Right cardiac atrium (tissue), 5 donors: ENCODE measurements at regions not wholly inside any gene's neighbourhood (a gene's known extent, or its start where the extent isn't known, plus 50 kb on each side); places are given as distances from the start of the nearest gene placed in this dataset.
"Not testable (repeated sequence)": the region's sequence is repeated elsewhere in the genome, so short reads cannot be mapped to it uniquely, and the experiment has no call there.

Source experiments
- ATAC-seq, 2 donors: fragments of 200-7000 bp; cut with Tn5 transposase; one replicate each; pipeline versions ENCODE4 v1.8.0 to v1.9.1; 2020; ENCODE audit warnings: moderate library complexity in 2 of 2, mild to moderate bottlenecking in 1 of 2
- DNase-seq, 3 donors: peaks; one replicate each; pipeline ENCODE4 v3.0.0-alpha.2; 2020
- H3K27ac ChIP-seq: one replicate; pipeline ENCODE4 v1.5.1; 2013; ENCODE audit warnings: mild to moderate bottlenecking, low read length, control low read depth, moderate library complexity
- H3K27me3 ChIP-seq: one replicate; pipeline ENCODE4 v1.6.1; 2013; ENCODE audit not compliant: control insufficient read depth, insufficient read depth
- H3K4me1 ChIP-seq: one replicate; pipeline ENCODE4 v1.6.1; 2013; ENCODE audit warnings: low read length; ENCODE audit not compliant: control insufficient read depth, insufficient read depth
- H3K4me3 ChIP-seq: one replicate; pipeline ENCODE4 v1.5.1; 2013; ENCODE audit warnings: low read length, control low read depth
- H3K9me3 ChIP-seq: one replicate; pipeline ENCODE4 v1.6.1; 2013; ENCODE audit warnings: low read length; ENCODE audit not compliant: control insufficient read depth
- WGBS: extraction: QIAGEN DNeasy Blood & Tissue Kit; methylation state at CpG from one replicate; pipeline ENCODE4 v1.1.7; 2013; 5-methylcytosine and 5-hydroxymethylcytosine counted together
- intact Hi-C, 4 donors: fragments of 100-400 bp; cut with DNase I; formaldehyde crosslinking; loops; one replicate each; pipeline versions ENCODE4 v1.11.0 to v1.14.0; 2022 to 2023
- donor health status: healthy with polysubstance abuse.
- donor health status: DM: no; HTN: yes; CAD: no.
- donor health status: DM: no; HTN: no; CAD: no.
- donor health status: DM: no; HTN: yes; CAD: no; lungs with severe emphysema.
- donor health status: DM: yes; HTN: yes; CAD: no.

DNA sequence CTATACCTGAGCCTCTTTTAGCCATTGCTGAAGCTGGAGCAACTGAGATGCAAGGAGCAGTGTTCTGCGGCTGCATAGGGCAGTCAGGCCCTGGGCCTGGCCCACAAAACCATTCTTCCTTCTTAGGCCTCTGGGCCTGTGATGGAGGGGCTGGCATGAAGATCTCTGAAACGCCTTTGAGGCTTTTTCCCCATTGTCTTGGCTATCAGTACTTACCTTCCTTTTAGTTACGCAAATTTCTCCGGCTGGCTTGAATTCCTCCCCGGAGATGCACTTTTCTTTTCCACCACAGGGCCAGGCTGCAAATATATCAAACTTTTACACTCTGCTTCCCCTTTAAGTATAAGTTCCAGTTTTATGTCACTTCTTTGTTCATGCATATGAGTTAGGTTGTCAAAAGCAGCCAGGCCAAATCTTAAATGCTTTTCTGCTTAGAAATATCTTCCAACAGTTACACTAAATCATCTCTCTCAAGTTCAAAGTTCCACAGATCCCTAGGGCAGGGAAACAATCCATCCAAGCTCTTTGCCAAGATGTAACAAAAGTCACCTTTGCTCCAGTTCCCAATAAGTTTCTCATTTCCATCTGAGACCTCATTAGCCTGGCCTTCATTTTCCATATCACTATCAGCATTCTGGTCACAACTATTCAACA is 194.4 kb upstream of the PCDH7 start:
- H3K27ac ChIP-seq = no peak overlapping the region
- H3K4me1 ChIP-seq = no peaks in the 10 kb centered on the region
- no peak for ATAC-seq
- H3K27me3 ChIP-seq = no peaks in the 10 kb centered on the region
- WGBS = 83% methylated on average over 5 of the region's 5 CpGs
- H3K4me3 ChIP-seq = no peak overlapping the region
- intact Hi-C loops = no loop called here
- DNase-seq = no peak
- H3K9me3 ChIP-seq = no peaks in the 10 kb centered on the region

DNA sequence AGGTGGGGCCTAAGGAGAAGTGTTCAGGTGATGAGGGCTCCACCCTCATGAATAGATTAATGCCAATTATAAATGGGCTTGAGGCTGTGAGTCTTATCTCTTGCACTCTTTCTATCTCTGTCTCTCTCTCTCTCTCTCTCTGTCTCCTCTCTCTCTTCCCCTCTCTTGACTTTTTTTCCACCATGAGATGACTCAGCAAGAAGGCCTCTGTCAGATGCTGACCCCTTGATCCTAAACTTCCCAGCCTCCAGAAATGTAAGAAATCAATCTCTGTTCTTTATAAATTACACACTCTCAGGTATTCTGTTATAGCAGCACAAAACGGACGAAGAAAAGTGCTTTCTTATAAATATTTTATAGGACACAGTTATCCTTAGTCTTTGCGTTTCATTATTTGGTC is 184.9 kb upstream of the PCDH7 start:
- ATAC-seq = no peak
- WGBS = 91% methylated on average over 3 of the region's 3 CpGs
- intact Hi-C loops = no loop called here

DNA sequence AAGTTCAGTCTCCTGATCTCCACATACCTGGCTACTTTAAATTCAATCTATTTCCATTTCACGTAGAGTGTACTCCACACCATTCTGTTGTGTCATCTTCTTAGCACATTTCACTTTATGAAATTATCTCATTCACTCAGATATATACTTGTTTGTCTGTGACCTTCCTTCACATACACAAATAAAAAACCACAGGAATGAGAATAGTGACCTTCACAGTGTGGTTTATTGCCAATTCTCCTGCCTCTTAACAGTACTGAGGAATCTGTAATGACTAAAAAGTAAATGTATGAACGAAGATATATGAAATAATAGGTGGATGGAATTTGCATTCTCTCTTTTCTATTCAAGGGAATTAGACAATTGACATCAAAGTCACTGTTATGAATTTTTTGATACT is 183.9 kb upstream of the PCDH7 start:
- no peak for DNase-seq
- Histone ChIP-seq H3K4me3 (no peak overlapping the region), H3K27ac (no peak overlapping the region), H3K4me1 (no peaks in the 10 kb centered on the region), H3K9me3 (no peaks in the 10 kb centered on the region), H3K27me3 (no peaks in the 10 kb centered on the region)
- 72% methylated on average over 2 of the region's 2 CpGs for WGBS
- intact Hi-C loops = no loop called here
- no peak for ATAC-seq

More for the DNA sequence above, 184.9 kb upstream of the PCDH7 start:
- H3K4me3 ChIP-seq = no peak overlapping the region
- H3K27ac ChIP-seq = no peak overlapping the region
- H3K9me3 ChIP-seq = no peaks in the 10 kb centered on the region
- no peak for DNase-seq
- no peaks in the 10 kb centered on the region for H3K27me3 ChIP-seq
- no peaks in the 10 kb centered on the region for H3K4me1 ChIP-seq

DNA sequence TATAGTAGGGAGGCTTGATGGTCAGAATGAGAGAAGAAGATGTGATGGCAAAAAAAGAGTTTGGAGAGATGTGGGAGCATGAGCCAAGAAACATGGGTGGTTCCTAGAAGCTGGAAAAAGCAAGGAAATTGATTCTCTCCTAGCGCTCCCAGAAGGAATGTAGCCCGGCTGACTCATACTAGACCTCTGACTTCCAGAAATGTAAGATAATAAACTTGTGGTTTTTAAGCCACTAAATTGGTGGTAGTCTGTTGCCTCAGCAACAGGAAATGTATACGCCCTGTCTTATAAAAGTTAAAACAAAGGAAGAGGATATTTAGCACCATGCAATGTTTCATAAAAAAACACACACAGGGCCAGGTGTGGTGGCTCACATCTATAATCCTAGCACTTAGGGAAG is 182.7 kb upstream of the PCDH7 start:
- WGBS = 35% methylated on average over 3 of the region's 3 CpGs
- H3K27ac ChIP-seq = no peak overlapping the region
- intact Hi-C loops = no loop called here
- DNase-seq (no peak), ATAC-seq (peak in 1 of 2 donors; percentile 96)
- no peaks in the 10 kb centered on the region for H3K4me1 ChIP-seq
- no peak overlapping the region for H3K4me3 ChIP-seq
- H3K27me3 ChIP-seq = no peaks in the 10 kb centered on the region
- H3K9me3 ChIP-seq = no peaks in the 10 kb centered on the region

DNA sequence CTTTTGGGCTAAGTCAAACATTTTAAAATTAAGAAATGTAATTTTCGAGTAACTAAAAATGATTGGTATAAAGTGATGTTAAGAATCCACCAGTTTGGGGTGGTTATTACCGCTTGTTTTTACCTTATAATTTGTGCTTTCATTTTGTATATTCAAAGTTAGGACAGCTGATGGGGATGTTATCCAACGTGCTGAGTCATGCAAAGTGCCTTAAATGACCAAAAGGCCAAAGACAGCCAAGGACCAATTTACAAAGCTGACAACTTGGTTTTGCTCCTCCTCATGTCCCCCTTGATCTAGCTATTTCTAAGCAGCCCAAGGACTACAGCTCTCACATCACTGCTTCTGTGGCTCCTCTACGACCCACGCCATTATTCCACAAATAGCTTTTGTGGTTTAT is 181.4 kb upstream of the PCDH7 start:
- H3K4me1 ChIP-seq = no peaks in the 10 kb centered on the region
- DNase-seq (no peak), ATAC-seq (no peak)
- H3K4me3 ChIP-seq = no peak overlapping the region
- H3K9me3 ChIP-seq = no peaks in the 10 kb centered on the region
- no peaks in the 10 kb centered on the region for H3K27me3 ChIP-seq
- no peak overlapping the region for H3K27ac ChIP-seq
- intact Hi-C loops = no loop called here
- WGBS = 87% methylated on average over 5 of the region's 5 CpGs

DNA sequence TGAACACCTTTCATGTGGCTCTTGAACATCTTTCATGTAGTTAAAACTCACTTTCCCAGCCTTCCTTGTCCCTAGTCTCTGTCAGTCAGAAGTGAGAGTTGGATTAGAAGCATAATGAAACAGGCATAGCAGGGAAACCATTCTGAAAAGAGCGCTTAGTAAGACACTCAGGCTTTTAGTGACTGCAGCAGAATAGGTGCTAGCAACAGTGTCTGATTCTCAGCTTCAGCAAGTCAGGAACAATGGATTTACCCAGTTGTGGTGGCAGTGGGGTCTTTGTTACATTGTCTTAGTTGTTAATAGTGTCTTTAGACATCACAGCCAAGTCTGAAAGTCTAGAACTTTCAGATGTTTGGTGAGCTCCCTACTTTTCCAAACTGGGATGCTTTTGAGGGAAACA is 177.1 kb upstream of the PCDH7 start:
- WGBS = 86% methylated on average over 1 of the region's 1 CpG
- Histone ChIP-seq H3K4me1 (no peaks in the 10 kb centered on the region), H3K9me3 (no peaks in the 10 kb centered on the region), H3K27ac (no peak overlapping the region), H3K27me3 (no peaks in the 10 kb centered on the region), H3K4me3 (no peak overlapping the region)
- no peak for ATAC-seq
- no peak for DNase-seq
- intact Hi-C loops = no loop called here

DNA sequence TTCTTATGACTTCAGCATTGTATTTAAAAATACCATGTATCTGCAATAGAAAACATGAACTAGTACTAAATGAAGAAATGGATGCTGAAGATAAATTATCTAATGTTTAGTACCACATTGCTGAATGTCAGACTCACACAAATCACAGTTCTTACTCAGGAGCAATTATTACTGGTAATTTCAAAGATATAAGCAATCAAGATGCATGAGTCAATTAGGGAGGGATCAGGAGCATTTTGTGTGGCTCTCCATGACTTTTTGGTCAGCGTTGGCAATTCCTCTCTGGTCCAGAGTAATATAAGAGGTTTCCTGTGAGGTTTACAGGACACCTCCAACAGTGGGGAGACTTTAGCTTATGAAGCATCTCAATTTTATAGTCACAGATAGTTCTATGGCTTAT is 167.0 kb upstream of the PCDH7 start:
- DNase-seq (no peak), ATAC-seq (no peak)

DNA sequence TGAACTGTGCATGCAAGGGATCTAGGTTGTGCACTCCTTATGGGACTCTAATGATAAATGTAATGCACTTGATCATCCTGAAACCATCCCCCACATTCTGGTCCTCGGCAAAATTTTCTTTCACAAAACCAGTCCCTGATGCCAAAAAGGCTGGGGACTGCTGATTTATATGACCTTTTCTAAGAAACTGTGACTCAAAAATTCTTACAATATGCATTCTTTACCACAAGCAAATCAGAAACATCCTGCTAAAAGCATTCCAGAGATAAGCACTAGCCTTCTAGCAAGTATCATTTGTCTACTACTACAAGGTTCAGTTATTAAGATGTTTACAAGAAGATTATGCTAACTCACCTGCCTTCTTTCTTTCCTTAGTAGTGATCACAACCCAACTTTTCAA is 166.5 kb upstream of the PCDH7 start:
- WGBS = 28% methylated on average over 1 of the region's 1 CpG
- no peaks in the 10 kb centered on the region for H3K9me3 ChIP-seq
- H3K4me1 ChIP-seq = no peaks in the 10 kb centered on the region
- H3K4me3 ChIP-seq = no peak overlapping the region
- DNase-seq (no peak), ATAC-seq (no peak)
- no peaks in the 10 kb centered on the region for H3K27me3 ChIP-seq
- intact Hi-C loops = no loop called here
- H3K27ac ChIP-seq = no peak overlapping the region

More for the DNA sequence above, 167.0 kb upstream of the PCDH7 start:
- Histone ChIP-seq H3K9me3 (no peaks in the 10 kb centered on the region), H3K27ac (no peak overlapping the region), H3K4me3 (no peak overlapping the region), H3K4me1 (no peaks in the 10 kb centered on the region), H3K27me3 (no peaks in the 10 kb centered on the region)
- intact Hi-C loops = no loop called here
- 87% methylated on average over 1 of the region's 1 CpG for WGBS

DNA sequence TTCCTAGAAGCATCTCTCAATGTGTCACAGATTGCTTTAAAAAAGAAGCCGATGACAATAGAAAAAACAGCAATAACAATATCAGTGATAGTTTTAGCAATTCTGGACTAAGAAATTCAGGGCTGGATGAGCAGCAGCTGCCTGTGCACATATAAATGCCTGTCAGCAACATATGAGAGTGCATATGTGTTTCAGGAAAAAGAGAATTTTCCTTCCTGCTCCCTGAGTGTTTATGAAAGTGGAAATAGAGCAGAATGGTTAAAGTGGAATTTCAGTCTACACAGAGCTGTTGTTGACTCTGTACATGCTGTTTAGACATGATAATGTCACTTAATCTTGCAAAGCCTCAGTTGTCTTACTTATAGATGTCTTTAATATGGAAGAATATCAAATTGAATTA is 164.4 kb upstream of the PCDH7 start:
- no peaks in the 10 kb centered on the region for H3K4me1 ChIP-seq
- no peaks in the 10 kb centered on the region for H3K9me3 ChIP-seq
- ATAC-seq (no peak), DNase-seq (no peak)
- no peaks in the 10 kb centered on the region for H3K27me3 ChIP-seq
- intact Hi-C loops = no loop called here
- no peak overlapping the region for H3K4me3 ChIP-seq
- WGBS = 69% methylated on average over 1 of the region's 1 CpG
- H3K27ac ChIP-seq = no peak overlapping the region

DNA sequence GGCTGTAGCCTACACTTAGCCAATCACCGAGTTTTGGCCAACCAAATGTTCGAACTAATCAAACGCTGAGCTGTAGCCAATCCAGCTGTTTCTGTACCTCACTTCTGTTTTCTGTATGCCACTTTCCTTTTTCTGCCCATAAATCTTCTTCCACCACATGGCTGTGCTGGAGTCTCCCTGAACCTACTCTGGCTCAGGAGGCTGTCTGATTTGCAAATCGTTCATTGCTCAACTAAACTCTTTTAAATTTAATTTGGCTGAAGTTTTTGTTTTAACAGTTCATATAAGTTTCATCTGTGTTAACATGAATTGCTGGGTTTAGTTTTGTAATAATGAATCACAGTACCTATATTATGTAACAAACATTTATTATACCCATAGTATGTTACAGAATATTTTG is 160.7 kb upstream of the PCDH7 start:
- H3K27ac ChIP-seq = no peak overlapping the region
- no peak for DNase-seq
- no peak for ATAC-seq
- 79% methylated on average over 4 of the region's 4 CpGs for WGBS
- no peaks in the 10 kb centered on the region for H3K27me3 ChIP-seq
- H3K4me3 ChIP-seq = no peak overlapping the region
- no peaks in the 10 kb centered on the region for H3K9me3 ChIP-seq
- H3K4me1 ChIP-seq = no peaks in the 10 kb centered on the region
- intact Hi-C loops = no loop called here

DNA sequence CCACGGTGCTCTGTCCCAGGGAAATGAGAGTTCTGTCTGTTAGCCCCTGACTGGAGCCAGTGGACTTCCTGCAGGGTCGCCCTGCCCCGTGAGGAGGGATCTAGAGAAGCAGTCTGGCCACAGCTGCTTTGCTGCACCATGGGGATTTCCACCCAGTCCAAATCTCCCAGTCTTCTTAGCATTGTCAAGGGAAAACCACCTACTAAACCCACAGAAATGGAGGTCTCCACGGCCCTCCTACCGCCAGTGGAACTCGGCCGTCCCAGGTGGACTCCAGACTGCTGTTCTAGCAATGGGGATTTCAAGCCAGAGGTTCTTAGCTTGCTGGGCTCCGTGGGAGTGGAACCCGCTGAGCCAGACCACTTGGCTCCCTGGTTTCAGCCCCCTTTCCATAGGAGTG is 133.3 kb upstream of the PCDH7 start:
- no peak for ATAC-seq
- DNase-seq = no peak
- 85% methylated on average over 9 of the region's 9 CpGs for WGBS
- no peak overlapping the region for H3K4me3 ChIP-seq
- no peaks in the 10 kb centered on the region for H3K9me3 ChIP-seq
- H3K4me1 ChIP-seq = no peaks in the 10 kb centered on the region
- no peaks in the 10 kb centered on the region for H3K27me3 ChIP-seq
- intact Hi-C loops = no loop called here
- H3K27ac ChIP-seq = no peak overlapping the region

DNA sequence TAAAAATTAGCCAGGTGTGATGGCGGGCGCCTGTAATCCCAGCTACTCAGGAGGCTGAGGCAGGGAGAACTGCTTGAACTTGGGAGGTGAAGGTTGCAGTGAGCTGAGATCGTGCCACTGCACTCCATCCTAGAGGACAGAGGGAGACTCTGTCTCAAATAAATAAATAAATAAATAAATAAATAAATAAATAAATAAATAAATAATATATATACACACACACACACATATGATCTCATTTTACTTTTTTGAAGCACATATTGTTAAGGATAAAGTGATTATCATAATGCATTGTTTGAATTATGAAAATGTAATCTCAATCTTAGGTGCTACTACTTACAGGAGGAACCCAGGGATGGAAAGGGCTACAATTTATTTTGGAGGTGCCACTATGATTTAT is 130.5 kb upstream of the PCDH7 start:
- H3K4me3 ChIP-seq, H3K4me1 ChIP-seq, DNase-seq, H3K9me3 ChIP-seq, intact Hi-C loops, H3K27ac ChIP-seq, ATAC-seq, H3K27me3 ChIP-seq: not testable (repeated sequence)
- WGBS = 88% methylated on average over 3 of the region's 3 CpGs
